Vagina (tissue), 2 donors: ENCODE measurements at regions not wholly inside any gene's neighbourhood (a gene's known extent, or its start where the extent isn't known, plus 50 kb on each side); places are given as distances from the start of the nearest gene placed in this dataset.
"Not testable (repeated sequence)": the region's sequence is repeated elsewhere in the genome, so short reads cannot be mapped to it uniquely, and the experiment has no call there.

ENCODE experiments used
- CTCF ChIP-seq, 3 experiments: fragments of 450-650 bp in 2 of 3; fragments of 200-600 bp in 1 of 3; sonication (generic) in 1 of 3; IDR thresholded peaks; one replicate each; pipeline ENCODE4 v1.5.1; 2017 to 2019; ENCODE audit warnings: antibody characterized with exemption in 3 of 3, mild to moderate bottlenecking in 2 of 3, moderate library complexity in 2 of 3
- POLR2A ChIP-seq, 2 donors: fragments of 450-650 bp; IDR thresholded peaks; one replicate each; pipeline ENCODE4 v1.6.1; 2017; ENCODE audit warnings: antibody characterized with exemption in 2 of 2, mild to moderate bottlenecking in 2 of 2, moderate library complexity in 2 of 2
- POLR2AphosphoS5 ChIP-seq, 2 donors: sonication (generic); formaldehyde crosslinking; IDR thresholded peaks; one replicate each; pipeline ENCODE4 v1.9.0; 2017; ENCODE audit warnings: antibody characterized with exemption in 2 of 2, mild to moderate bottlenecking in 2 of 2, low read depth in 1 of 2; ENCODE audit not compliant: insufficient read depth in 1 of 2

- not testable (repeated sequence) for TF ChIP-seq POLR2A (IDR thresholded peaks at IDR 0.05); POLR2AphosphoS5 (IDR thresholded peaks at IDR 0.05; ENCODE audit: insufficient read depth in 1 of 2, low read depth in 1 of 2); CTCF (IDR thresholded peaks at IDR 0.05)
Observed at GRCh38 chr10:60581782-60582181, 192.1 kb upstream of the ANK3 start.
